Astrocyte of the cerebellum (primary cell): ENCODE measurements at regions not wholly inside any gene's neighbourhood (a gene's known extent, or its start where the extent isn't known, plus 50 kb on each side); places are given as distances from the start of the nearest gene placed in this dataset.
"Not testable (repeated sequence)": the region's sequence is repeated elsewhere in the genome, so short reads cannot be mapped to it uniquely, and the experiment has no call there.

Experiments
- DNase-seq: peaks from one replicate; pipeline ENCODE4 v3.0.0-alpha.2; 2011; ENCODE audit warnings: low read depth
- H3K4me3 ChIP-seq: 2 replicates; pipeline ENCODE4 v1.5.1; 2011; ENCODE audit warnings: mild to moderate bottlenecking, low read depth, low read length, moderate library complexity
- in situ Hi-C: cut with HindIII; loops from 2 replicates; pipeline ENCODE4 v1.10.0; 2017; ENCODE audit warnings: low sequenced_read_pairs
- TF ChIP-seq, protein P1 (sequence below): IDR thresholded peaks from 2 replicates; pipeline ENCODE4 v1.5.1; 2012; ENCODE audit warnings: low read length, low read depth, moderate library complexity, mild to moderate bottlenecking; ENCODE audit errors: missing control alignments

GRCh38 chr7:142511374-142511773 lies 237.9 kb upstream of the PRSS1 start:
- H3K4me3 ChIP-seq, result no peak overlapping the region
- DNase-seq, result no peak
- in situ Hi-C loops, result no loop called here
- TF ChIP-seq, protein P1, sequence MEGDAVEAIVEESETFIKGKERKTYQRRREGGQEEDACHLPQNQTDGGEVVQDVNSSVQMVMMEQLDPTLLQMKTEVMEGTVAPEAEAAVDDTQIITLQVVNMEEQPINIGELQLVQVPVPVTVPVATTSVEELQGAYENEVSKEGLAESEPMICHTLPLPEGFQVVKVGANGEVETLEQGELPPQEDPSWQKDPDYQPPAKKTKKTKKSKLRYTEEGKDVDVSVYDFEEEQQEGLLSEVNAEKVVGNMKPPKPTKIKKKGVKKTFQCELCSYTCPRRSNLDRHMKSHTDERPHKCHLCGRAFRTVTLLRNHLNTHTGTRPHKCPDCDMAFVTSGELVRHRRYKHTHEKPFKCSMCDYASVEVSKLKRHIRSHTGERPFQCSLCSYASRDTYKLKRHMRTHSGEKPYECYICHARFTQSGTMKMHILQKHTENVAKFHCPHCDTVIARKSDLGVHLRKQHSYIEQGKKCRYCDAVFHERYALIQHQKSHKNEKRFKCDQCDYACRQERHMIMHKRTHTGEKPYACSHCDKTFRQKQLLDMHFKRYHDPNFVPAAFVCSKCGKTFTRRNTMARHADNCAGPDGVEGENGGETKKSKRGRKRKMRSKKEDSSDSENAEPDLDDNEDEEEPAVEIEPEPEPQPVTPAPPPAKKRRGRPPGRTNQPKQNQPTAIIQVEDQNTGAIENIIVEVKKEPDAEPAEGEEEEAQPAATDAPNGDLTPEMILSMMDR, result no peak

- DNase-seq, in situ Hi-C loops: not testable (repeated sequence)
These were observed 240.0 kb upstream of the PRSS1 start for GRCh38 chr7:142509235-142509634.

DNA sequence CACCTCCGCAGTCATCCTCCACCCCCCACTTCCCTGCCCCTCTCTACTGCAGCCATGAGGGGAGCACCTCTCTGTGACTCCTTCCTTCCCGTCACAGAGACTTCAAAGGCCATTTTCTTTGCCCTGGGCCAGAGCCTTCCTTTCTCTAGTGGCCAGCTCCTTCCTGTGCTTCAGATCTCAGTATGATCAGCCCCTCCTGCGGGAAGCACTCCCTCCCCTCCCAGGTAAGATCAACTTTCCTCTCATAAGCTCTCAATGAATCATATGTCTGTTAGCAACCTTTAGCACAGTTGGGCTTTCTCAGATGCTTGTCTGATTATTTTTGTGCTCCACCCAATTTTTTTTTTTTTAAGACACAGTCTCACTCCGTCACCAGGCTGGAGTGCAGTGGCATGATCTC lies 241.0 kb upstream of the PRSS1 start:
- in situ Hi-C loops, result no loop called here
- DNase-seq, result no peak

More at GRCh38 chr7:142509235-142509634, 240.0 kb upstream of the PRSS1 start:
- not testable (repeated sequence) for H3K4me3 ChIP-seq

DNA sequence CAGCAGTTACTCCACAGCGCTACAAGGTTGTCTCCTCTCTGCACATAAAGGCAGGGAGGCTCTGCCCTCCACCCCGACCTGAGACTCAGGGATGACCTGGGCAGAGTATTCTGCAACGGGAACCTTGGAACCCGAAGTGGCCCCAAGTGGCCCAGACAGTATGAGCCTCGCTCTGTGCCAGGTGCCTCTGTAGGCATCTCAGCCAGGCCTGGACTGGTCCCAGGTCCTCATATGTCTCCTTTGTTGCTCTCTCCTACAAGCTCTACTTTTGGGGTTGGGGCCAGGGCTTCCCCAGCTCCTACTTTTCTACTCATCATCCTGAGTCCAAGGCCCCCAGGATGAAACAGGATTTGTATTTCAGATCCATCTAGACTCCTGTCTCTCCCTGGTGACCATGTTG lies 241.5 kb upstream of the PRSS1 start:
- no peak overlapping the region for H3K4me3 ChIP-seq
- in situ Hi-C loops, result no loop called here
- TF ChIP-seq, protein P1, result no peak
- no peak for DNase-seq

More for the DNA sequence above, 241.0 kb upstream of the PRSS1 start:
- no peak overlapping the region for H3K4me3 ChIP-seq
- TF ChIP-seq, protein P1, result no peak

DNA sequence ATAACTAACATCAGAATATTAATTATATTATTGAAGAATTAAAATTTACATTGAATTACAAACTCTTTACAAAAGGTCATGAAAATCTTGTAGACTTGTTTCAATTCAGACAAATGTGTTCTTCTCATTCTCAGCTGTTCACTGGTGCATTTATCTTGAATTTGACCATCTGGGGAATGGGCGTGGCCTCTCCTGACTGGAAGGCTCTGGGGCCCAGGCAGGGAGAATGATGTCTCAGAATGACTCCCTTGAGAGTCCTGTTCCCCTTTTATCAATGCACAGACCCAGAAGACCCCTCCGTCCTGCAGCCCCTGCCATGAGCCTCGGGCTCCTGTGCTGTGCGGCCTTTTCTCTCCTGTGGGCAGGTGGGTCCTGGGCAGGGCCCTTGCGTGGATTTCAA lies 242.2 kb upstream of the PRSS1 start:
- DNase-seq, H3K4me3 ChIP-seq, in situ Hi-C loops: not testable (repeated sequence)

DNA sequence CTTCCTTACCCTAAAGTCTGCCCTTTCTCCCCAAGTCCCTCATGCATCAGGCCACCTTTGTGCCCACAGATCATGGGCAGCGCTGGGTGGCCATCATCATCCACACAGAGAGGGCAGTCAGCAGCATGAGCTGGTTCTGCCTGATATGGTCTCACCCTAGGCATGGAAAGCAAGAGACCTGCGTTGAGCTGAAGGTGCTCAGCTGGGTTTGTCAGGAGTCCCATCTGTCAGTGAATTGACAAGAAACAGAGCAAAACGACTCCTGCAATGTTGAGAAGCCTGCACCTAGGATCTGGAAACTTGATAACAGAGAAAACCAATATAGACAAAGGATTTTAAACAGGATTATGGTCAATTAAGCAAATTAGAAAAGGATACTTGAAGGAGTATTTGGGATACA lies 242.7 kb upstream of the PRSS1 start:
- H3K4me3 ChIP-seq, result no peak overlapping the region
- DNase-seq, result no peak
- in situ Hi-C loops, result no loop called here
- TF ChIP-seq, protein P1, result no peak

- in situ Hi-C loops, DNase-seq, H3K4me3 ChIP-seq: not testable (repeated sequence)
These were observed 245.3 kb upstream of the PRSS1 start for GRCh38 chr7:142503949-142504348.

DNA sequence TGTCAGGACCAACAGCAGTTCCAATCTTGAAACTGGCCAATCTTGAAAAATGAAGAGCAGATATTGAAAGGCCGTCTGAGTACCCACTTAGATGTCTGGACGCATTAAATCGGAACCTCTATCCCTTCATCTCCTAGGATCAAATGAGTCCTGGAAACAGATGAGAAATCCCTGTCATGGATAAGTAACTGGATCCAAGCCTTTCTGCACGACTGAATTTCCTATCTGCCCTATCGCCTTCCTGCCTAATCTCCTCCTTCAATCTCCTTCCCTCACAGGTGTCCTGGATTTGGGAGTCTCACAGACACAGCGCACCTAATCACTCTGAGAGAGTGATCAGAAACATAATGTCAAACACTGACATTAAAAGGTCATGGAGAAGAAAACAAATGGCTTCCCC lies 245.2 kb upstream of the PRSS58 start:
- no peak for DNase-seq
- TF ChIP-seq, protein P1, result no peak
- H3K4me3 ChIP-seq, result no peak overlapping the region
- in situ Hi-C loops, result no loop called here
